GM12874 (cell line): ENCODE measurements at regions not wholly inside any gene's neighbourhood (a gene's known extent, or its start where the extent isn't known, plus 50 kb on each side); places are given as distances from the start of the nearest gene placed in this dataset.

ENCODE experiments used
- CTCF ChIP-seq: IDR thresholded peaks from 2 replicates; pipeline ENCODE4 v1.5.1; 2011; ENCODE audit warnings: low read depth, mild to moderate bottlenecking, control low read depth, low read length, moderate library complexity; ENCODE audit not compliant: insufficient read depth

- TF ChIP-seq CTCF = no peak
Observed at GRCh38 chr11:45050111-45050510, 96.3 kb upstream of the PRDM11 start.

- TF ChIP-seq CTCF = no peak
Observed at GRCh38 chr11:45051621-45052020, 94.8 kb upstream of the PRDM11 start.

GRCh38 chr11:45052361-45052760 lies 94.1 kb upstream of the PRDM11 start:
- no peak for TF ChIP-seq CTCF

- no peak for TF ChIP-seq CTCF
Observed at GRCh38 chr11:45053736-45054446, 92.5 kb upstream of the PRDM11 start.

- no peak for TF ChIP-seq CTCF
Observed at GRCh38 chr11:45054956-45055355, 91.5 kb upstream of the PRDM11 start.

- no peak for TF ChIP-seq CTCF
Observed at GRCh38 chr11:45056529-45056928, 89.9 kb upstream of the PRDM11 start.

GRCh38 chr11:45057938-45058646 lies 88.3 kb upstream of the PRDM11 start:
- TF ChIP-seq CTCF = no peak
